ENCODE measurements at regions not wholly inside any gene's neighbourhood (a gene's known extent, or its start where the extent isn't known, plus 50 kb on each side); places are given as distances from the start of the nearest gene placed in this dataset.

DNA sequence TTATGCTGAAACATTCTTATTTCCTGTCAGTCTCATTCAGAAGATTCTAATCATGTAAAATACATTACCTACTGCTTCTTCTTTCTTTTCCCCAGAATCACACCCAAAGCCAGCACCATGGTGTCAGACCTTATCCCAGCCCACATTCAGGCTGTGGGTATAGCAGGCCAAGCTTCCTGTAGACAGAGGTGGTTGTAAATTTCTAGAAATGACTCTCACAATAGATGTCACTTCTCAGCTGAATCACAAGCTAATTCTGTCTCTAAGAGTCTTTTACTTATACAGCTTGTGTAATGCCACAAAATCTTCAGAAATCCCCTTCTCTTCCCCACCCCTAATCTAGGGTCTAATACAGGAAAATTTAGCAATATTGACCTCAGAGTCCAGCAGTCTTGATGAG, 239.6 kb downstream of the PARM1 start:
- no peak for TF ChIP-seq EZH2 (IDR thresholded peaks at IDR 0.05; ENCODE audit: low read length)
- TF ChIP-seq, protein P1, sequence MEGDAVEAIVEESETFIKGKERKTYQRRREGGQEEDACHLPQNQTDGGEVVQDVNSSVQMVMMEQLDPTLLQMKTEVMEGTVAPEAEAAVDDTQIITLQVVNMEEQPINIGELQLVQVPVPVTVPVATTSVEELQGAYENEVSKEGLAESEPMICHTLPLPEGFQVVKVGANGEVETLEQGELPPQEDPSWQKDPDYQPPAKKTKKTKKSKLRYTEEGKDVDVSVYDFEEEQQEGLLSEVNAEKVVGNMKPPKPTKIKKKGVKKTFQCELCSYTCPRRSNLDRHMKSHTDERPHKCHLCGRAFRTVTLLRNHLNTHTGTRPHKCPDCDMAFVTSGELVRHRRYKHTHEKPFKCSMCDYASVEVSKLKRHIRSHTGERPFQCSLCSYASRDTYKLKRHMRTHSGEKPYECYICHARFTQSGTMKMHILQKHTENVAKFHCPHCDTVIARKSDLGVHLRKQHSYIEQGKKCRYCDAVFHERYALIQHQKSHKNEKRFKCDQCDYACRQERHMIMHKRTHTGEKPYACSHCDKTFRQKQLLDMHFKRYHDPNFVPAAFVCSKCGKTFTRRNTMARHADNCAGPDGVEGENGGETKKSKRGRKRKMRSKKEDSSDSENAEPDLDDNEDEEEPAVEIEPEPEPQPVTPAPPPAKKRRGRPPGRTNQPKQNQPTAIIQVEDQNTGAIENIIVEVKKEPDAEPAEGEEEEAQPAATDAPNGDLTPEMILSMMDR (optimal IDR thresholded peaks at IDR 0.05 in 1 of 3, IDR thresholded peaks at IDR 0.05 in 1 of 3, conservative IDR thresholded peaks at IDR 0.05 in 1 of 3; ENCODE audit: extremely low read depth in 1 of 3, insufficient read depth in 2 of 3, low read length in 3 of 3) = no peak

All from keratinocyte (primary cell).